ENCODE measurements at regions not wholly inside any gene's neighbourhood (a gene's known extent, or its start where the extent isn't known, plus 50 kb on each side); places are given as distances from the start of the nearest gene placed in this dataset.

DNA sequence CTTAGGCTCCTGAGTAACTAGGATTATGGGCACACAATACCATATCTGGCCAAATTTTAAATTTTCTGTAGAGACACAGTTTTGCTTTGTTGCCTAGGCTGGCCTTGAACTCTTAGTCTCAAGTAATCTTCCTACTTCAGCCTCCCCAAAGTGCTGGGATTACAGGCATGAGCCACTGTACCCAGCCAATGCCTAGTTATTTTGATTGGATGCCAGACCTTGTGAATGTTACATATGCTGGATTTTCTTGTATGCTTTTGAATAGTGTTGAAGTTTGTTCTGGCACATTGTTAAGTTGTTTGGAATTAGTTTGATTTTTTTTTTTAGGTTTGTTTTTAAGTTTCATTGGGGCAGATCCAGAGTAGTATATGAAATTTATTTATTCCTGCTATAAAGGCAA is 110.7 kb upstream of the ANO5 start:
- Mint-ChIP-seq H3K4me3 (ENCODE audit: unreplicated experiment) (no peak overlapping the region), H3K27me3 (ENCODE audit: insufficient read depth, unreplicated experiment) (no peaks in the 10 kb centered on the region), H3K36me3 (ENCODE audit: insufficient read depth, unreplicated experiment) (no peaks in the 10 kb centered on the region), H3K9me3 (ENCODE audit: unreplicated experiment) (peaks cover 40% of the 10 kb centered on the region), H3K4me1 (ENCODE audit: insufficient read depth, unreplicated experiment) (no peaks in the 10 kb centered on the region), H3K27ac (ENCODE audit: low read depth, unreplicated experiment) (no peak overlapping the region)
- ChIA-PET CTCF (no interaction called here), POLR2A (no interaction called here)
- intact Hi-C loops (cut with micrococcal nuclease), result no loop called here
- TF ChIP-seq, protein P1, sequence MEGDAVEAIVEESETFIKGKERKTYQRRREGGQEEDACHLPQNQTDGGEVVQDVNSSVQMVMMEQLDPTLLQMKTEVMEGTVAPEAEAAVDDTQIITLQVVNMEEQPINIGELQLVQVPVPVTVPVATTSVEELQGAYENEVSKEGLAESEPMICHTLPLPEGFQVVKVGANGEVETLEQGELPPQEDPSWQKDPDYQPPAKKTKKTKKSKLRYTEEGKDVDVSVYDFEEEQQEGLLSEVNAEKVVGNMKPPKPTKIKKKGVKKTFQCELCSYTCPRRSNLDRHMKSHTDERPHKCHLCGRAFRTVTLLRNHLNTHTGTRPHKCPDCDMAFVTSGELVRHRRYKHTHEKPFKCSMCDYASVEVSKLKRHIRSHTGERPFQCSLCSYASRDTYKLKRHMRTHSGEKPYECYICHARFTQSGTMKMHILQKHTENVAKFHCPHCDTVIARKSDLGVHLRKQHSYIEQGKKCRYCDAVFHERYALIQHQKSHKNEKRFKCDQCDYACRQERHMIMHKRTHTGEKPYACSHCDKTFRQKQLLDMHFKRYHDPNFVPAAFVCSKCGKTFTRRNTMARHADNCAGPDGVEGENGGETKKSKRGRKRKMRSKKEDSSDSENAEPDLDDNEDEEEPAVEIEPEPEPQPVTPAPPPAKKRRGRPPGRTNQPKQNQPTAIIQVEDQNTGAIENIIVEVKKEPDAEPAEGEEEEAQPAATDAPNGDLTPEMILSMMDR (IDR thresholded peaks at IDR 0.05; ENCODE audit: unreplicated experiment), result no peak
- no peak for DNase-seq (ENCODE audit: unreplicated experiment)
- BruUV-seq (replicated peaks), result no TSS peak

DNA sequence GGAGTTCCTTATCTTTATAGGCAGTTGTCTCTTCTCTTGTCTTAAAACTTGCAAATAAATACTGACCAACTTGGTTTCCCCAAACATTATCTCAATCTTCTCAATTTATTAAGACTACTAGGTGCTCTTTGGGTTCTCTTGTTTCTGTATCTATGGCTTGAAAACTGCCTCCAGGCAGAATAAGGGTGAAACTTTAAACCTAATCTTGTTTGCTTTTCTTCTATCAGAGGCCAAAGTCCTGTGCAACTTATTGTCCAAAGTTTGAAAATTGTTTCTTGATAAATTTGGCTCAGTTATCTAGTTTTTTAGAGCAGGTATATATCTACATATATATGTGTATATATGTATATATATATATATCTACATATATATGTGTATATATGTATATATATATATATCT is 110.1 kb upstream of the ANO5 start:
- no TSS peak for BruUV-seq (replicated peaks)
- TF ChIP-seq, protein P1 (IDR thresholded peaks at IDR 0.05; ENCODE audit: unreplicated experiment), result no peak
- ChIA-PET POLR2A (no interaction called here), CTCF (interaction anchor here (0.5 kb wide), 1 partner anchor 763 kb away, joined by 5 read pairs; no protein-coding TSS in a partner anchor)
- intact Hi-C loops (cut with micrococcal nuclease), result no loop called here
- Mint-ChIP-seq H3K9me3 (ENCODE audit: unreplicated experiment) (peaks cover 34% of the 10 kb centered on the region), H3K4me3 (ENCODE audit: unreplicated experiment) (no peak overlapping the region), H3K27me3 (ENCODE audit: insufficient read depth, unreplicated experiment) (no peaks in the 10 kb centered on the region), H3K4me1 (ENCODE audit: insufficient read depth, unreplicated experiment) (no peaks in the 10 kb centered on the region), H3K27ac (ENCODE audit: low read depth, unreplicated experiment) (no peak overlapping the region), H3K36me3 (ENCODE audit: insufficient read depth, unreplicated experiment) (no peaks in the 10 kb centered on the region)
- no peak for DNase-seq (ENCODE audit: unreplicated experiment)

DNA sequence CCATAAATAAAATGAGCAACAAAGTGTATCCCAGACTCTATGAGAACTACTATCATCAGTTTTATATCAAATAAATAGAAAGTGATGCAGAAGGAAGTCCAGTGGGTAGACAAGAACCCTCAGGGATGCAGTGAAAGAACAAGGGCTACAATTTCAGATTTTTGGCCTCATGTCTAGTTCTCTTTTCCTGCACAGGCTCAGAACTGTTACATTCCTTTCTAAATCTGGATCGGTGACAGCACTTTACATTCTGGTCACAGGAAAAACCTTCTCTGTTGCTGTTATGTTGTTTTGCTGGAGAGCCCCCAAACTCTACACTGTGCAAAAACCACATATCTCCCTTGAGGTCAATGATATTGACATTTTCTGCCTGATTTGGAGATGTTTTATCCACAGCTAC is 108.8 kb upstream of the ANO5 start:
- Mint-ChIP-seq H3K4me3 (ENCODE audit: unreplicated experiment) (no peak overlapping the region), H3K36me3 (ENCODE audit: insufficient read depth, unreplicated experiment) (no peaks in the 10 kb centered on the region), H3K27ac (ENCODE audit: low read depth, unreplicated experiment) (no peak overlapping the region), H3K4me1 (ENCODE audit: insufficient read depth, unreplicated experiment) (no peaks in the 10 kb centered on the region), H3K9me3 (ENCODE audit: unreplicated experiment) (peaks cover 42% of the 10 kb centered on the region), H3K27me3 (ENCODE audit: insufficient read depth, unreplicated experiment) (no peaks in the 10 kb centered on the region)
- ChIA-PET POLR2A (no interaction called here), CTCF (no interaction called here)
- intact Hi-C loops (cut with micrococcal nuclease), result no loop called here
- no peak for DNase-seq (ENCODE audit: unreplicated experiment)
- TF ChIP-seq, protein P1 (IDR thresholded peaks at IDR 0.05; ENCODE audit: unreplicated experiment), result no peak
- no TSS peak for BruUV-seq (replicated peaks)

DNA sequence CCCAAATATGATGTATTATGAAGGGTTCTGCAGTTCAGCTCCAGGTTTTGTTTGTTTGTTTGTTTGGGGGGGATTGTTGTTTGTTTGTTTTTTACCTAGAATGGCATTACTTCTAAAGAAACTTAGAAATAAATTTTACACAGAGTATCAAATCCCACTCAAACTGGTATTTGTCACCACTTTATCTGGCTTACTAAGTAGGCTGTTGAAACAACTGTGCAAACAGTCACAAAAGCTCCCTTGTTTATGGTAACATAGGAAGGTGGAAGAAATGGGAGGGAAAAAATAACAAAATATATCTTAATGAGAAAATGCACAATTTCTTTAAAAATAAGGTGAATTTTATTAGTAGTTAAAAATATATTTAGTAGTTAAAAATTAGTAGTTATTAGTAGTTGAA is 108.3 kb upstream of the ANO5 start:
- no peaks in the 10 kb centered on the region for H3K27me3 Mint-ChIP-seq (ENCODE audit: insufficient read depth, unreplicated experiment)
- POLR2A ChIA-PET, result no interaction called here
- BruUV-seq (replicated peaks), result no TSS peak

More for the DNA sequence above, 108.3 kb upstream of the ANO5 start:
- CTCF ChIA-PET, result no interaction called here
- no peak overlapping the region for H3K4me3 Mint-ChIP-seq (ENCODE audit: unreplicated experiment)
- H3K9me3 Mint-ChIP-seq (ENCODE audit: unreplicated experiment), result peaks cover 44% of the 10 kb centered on the region
- no peaks in the 10 kb centered on the region for H3K36me3 Mint-ChIP-seq (ENCODE audit: insufficient read depth, unreplicated experiment)
- intact Hi-C loops (cut with micrococcal nuclease), result no loop called here
- H3K27ac Mint-ChIP-seq (ENCODE audit: low read depth, unreplicated experiment), result no peak overlapping the region
- H3K4me1 Mint-ChIP-seq (ENCODE audit: insufficient read depth, unreplicated experiment), result no peaks in the 10 kb centered on the region
- TF ChIP-seq, protein P1 (IDR thresholded peaks at IDR 0.05; ENCODE audit: unreplicated experiment), result no peak
- DNase-seq (ENCODE audit: unreplicated experiment), result no peak
